AG08396 (cell line): ENCODE measurements at regions not wholly inside any gene's neighbourhood (a gene's known extent, or its start where the extent isn't known, plus 50 kb on each side); places are given as distances from the start of the nearest gene placed in this dataset.

Experiments used
- DNase-seq: peaks from one replicate; pipeline ENCODE4 v3.0.0; 2012; ENCODE audit warnings: low spot score, mixed read lengths

- no peak for DNase-seq
Measured at GRCh38 chr10:91335147-91335546, 75.0 kb upstream of the HECTD2 start.

GRCh38 chr10:91339729-91340128, 70.4 kb upstream of the HECTD2 start:
- no peak for DNase-seq

DNA sequence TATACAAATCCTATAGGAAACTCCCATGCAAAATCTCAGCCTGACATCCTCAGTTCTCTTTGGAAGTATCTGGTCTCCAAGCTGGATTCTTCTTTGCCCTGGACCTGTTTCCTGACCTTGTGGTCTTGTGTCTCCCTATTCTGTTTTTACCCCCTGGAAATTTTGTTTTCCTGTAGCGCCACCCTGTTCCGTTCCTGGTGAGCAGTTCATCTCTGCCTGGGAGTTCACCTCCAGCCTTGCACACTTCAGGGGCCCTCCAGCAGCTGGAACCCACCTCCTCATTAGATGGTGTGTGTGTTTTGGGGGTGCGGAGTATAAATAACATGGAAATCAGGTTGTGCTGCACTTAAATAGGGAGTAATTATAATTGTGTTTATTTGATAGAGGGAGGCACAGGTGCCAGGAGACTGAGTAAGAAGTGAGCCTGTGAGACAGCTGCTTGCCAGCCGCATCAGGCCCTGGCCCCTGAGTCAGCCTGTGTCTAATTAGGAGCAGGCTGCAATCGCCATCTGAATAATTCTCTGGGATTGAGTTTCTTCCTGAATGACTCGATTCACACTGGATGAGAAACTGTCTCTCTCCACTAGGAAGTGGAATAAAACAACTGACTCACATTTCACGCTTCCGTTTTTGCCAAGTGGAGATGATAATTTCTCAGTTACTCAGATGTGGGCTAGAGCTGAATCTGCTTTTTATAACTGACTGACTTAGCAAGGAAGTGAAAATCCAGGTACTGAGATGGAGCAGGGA, 69.4 kb upstream of the HECTD2 start:
- peak; percentile 52 for DNase-seq

- no peak for DNase-seq
Measured at GRCh38 chr10:91341686-91342085, 68.5 kb upstream of the HECTD2 start.

- DNase-seq = no peak
Measured at GRCh38 chr10:91343010-91343409, 67.1 kb upstream of the HECTD2 start.

DNA sequence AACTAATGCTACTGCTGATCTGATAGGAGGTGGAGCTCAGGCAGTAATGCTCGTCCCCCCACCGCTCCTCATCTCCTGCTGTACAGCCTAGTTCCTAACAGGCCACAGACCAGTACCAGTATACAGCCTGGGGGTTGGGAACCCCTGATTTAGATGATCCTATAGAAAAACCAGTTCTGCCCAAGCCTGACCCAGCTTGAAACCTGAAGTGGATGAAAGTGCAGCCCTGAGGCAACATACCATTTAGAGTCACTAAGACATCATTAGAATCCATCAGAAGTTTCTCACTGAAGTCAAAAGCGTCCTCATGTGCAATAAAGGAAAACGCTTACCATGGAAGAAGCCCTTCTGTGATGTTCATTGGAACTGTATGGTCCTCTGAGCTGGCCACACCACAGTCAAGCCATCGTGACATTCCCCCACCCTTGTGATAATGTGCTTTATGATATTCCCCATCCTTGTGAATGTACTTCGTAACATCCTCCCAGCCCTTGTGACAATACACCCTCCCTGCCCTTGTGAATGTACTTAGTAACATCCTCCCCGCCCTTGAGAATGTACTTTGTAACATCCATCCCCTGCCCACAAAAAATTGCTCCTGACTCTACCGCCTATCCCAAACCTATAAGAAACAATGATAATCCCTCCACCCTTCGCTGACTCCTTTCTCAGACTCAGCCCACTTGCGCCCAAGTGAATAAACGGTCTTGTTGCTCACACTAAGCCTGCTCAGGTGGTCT, 65.9 kb upstream of the HECTD2 start:
- no peak for DNase-seq

DNA sequence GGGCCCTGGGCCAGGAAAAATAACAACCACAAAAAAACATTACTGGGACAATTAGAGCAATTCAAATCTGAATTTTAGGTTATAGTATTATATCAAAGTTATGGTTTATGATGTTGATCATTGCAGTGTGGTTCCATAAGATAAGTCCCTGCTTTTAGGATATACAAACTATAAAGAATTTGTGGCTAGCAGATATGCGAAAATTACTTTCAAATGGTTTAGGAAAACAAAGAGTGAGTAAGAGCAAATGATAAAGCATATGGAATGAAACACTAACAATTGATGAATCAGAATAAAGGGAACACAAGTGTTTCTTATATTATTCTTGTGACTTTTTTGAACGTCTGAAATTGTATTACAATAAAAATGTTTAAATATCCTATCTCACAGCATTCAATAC, 64.4 kb upstream of the HECTD2 start:
- DNase-seq = no peak

DNA sequence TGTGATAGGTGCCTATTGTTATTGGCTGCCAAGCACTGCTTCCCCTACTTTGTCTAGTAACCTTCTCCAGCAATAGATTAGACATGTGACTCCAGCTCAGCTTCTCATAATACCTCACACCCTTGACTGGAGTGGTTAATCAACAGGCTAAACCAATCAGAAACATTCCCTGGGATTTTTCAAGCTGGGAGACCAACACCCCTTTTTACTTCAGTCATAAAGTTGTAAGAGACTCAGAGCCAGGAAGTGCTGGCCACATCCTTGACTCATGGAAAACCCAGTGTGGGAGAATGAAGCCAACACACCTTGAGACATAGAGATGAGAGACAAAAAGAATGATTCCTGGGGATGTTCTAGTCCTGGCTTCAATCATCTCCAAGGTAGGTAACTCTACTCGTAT, 62.6 kb upstream of the HECTD2 start:
- DNase-seq = no peak

- peak; percentile 44 for DNase-seq
Measured at GRCh38 chr10:91349381-91349780, 60.8 kb upstream of the HECTD2 start.

- DNase-seq = no peak
Measured at GRCh38 chr10:91350651-91351081, 59.5 kb upstream of the HECTD2 start.

- no peak for DNase-seq
Measured at GRCh38 chr10:91352760-91353159, 57.4 kb upstream of the HECTD2 start.

- DNase-seq = no peak
Measured at GRCh38 chr10:91354166-91355075, 55.7 kb upstream of the HECTD2 start.

DNA sequence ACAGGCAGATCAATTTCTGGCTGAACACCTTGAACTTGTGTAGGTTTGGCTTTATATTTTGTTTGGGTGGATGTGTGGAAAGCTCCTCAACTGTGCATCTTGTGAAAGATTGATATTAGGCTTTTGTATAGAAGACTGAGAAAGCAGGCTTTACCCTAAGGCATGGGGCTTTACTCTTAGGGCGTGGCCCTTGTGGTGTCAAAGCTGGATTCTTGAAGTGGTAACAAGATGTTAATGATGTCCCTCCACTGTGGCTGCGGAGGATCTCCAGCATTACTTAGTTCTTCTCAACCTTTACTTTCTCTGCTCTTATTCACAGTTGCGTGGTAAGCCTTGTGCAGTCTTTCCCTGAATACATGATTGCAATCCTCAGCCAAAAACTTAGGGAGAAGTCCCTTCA, 54.1 kb upstream of the HECTD2 start:
- DNase-seq = no peak

GRCh38 chr10:91357497-91357896, 52.6 kb upstream of the HECTD2 start:
- no peak for DNase-seq
